IPS DF 4.7 (cell line): ENCODE measurements at regions not wholly inside any gene's neighbourhood (a gene's known extent, or its start where the extent isn't known, plus 50 kb on each side); places are given as distances from the start of the nearest gene placed in this dataset.

ENCODE experiments used
- DNase-seq: peaks from one replicate; pipeline ENCODE4 v3.0.0-alpha.2; 2013; ENCODE audit warnings: low spot score; ENCODE audit errors: extremely low read depth

GRCh38 chr3:177665122-177665808, 468.0 kb upstream of the TBL1XR1 start:
- no peak for DNase-seq

DNA sequence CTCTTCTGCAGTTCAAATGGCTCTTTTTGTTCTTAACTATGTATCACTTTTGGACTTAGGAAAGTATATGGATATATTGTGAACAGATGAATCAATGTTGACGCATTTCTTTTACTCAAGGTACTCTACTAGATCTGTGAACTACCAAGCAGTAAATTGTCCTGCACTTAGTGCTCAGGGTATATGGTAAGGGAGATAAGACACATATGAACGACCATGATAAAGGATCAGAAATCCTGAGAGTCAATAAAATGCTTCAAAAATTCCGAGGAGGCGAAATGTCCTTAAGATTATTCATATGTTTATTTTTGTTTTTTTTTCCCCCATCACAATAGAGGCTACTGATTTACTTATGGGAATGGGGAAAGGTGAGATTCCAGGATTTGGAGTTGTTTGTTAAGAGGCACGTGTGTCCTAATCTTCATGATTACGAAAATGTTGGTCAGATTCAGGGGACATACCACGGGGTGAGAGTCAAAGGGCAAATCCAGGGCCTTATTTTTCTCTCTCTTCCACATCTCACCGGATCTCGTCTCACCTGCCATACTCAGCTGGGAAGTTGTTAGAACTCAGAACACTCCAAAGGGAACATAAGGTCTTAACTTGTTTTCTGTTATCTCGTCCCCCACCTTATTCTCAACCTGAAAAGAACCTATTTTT, 475.1 kb upstream of the TBL1XR1 start:
- no peak for DNase-seq

GRCh38 chr3:177673112-177673914, 476.0 kb upstream of the TBL1XR1 start:
- DNase-seq = no peak

DNA sequence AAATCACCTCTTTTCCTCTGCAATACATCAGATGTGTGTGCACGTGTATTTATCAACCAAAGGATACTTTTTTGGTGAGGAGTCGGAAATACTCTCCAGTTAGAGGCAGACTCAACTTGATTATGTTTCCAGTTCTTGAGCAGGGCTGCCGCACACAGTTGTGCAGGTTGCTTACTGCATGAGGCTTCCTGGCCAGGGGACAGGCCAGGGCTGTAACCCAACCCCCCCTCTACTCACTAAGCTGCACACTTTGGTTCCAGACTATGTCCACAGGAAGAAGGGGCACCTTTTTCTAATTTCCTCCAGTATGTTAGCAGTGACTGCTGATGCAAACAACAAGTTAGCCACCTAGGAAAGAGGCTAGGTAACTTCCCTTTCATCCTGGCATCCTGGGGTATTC, 476.9 kb upstream of the TBL1XR1 start:
- DNase-seq = no peak

DNA sequence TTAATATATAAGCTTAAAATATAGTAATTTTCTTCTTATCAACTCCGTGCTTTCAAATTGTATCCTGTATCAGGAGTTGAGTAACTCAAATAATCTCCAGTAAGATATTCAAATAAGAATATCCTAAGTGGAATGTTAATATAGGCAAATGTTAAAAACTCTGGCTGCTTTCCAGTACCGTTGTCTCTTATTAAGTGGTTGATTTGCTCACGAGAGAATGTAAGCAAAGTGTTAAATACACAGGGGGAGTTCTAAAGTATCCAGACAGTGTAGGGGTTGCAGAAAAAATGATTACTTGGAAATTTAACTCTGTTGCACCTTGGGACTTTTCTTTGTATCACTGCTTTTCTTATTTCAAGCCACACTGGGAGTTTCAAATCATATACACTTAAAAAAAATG, 478.9 kb upstream of the TBL1XR1 start:
- no peak for DNase-seq

GRCh38 chr3:177676947-177677587, 479.8 kb upstream of the TBL1XR1 start:
- DNase-seq = no peak

- no peak for DNase-seq
Observed at GRCh38 chr3:177679568-177680471, 482.5 kb upstream of the TBL1XR1 start.

GRCh38 chr3:177680472-177680821, 483.2 kb upstream of the TBL1XR1 start:
- DNase-seq = no peak

DNA sequence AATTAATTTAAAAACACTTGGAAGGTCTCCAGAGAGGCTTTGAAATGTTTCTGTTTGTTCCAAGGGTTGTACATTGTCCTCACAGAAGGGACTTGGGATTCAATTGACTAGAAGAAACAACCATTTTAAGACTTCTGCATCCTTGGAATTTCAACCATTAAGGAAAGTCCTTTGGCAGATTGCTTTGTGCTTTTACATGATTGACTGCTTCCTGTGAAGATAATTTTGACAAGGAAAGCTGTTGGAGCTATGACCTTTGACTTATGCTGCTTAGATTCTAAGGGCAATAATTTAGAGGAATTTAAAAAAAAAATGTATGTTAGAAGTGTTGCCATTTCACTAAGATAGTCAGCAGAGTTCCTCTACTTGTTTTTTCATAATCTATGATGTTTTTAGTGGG, 483.9 kb upstream of the TBL1XR1 start:
- no peak for DNase-seq

DNA sequence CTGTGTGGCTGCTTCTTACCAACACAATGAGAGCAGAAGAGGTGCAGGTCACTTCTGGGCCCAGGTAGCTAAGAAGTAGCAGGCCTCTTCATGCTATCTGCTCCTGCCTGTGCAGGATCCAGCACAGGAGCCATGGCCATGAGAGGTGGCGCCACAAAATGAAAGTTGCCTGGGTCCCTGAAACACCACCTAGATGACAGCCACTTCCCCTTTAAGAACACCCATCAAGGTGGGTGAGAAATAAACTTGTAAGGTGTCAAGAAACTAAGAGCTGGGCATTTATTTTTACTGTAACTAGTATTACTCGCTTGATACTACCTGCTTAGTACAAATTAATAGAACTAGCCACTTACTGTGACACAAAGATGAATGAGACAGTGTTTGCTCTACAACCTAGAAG, 484.6 kb upstream of the TBL1XR1 start:
- no peak for DNase-seq

DNA sequence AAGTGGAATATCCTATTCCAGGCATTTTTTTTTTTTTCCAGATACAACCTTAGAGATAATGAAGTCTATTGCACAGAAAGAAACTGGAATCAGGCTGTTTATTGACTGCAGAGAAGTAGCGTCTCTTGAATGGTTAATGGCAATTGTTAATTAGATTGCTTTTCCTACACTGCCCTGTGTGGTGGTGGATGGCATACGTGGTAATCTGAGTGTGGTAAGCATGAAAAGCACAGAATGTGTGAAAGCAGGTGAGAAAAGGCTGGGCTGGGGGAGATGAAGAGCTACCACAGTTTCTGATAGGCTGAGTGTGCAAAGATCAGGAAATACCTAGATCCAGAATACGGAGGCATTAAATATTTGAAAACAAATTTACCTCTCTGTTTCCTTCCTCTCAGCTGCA, 486.3 kb upstream of the TBL1XR1 start:
- DNase-seq = no peak

- no peak for DNase-seq
Observed at GRCh38 chr3:177686671-177687070, 489.4 kb upstream of the TBL1XR1 start.

DNA sequence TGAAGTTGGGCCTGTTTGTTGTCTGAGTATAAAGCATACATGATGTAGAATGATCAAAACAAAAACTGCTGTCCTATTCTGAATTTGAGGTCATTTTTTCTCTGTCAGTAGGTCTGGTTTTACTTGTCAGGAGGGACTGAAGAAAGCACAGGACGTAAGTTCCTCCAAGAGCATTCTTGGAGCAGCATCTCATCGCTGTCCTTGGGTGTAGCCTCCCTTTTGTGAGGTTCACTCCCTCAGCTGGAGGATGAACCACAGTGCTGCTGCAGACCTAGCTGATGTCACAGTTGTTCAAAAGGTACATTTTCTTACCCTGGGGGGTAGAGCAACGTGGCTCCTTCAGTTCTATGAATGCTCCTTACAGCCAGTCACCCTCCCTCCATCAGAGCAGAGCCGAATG, 490.0 kb upstream of the TBL1XR1 start:
- DNase-seq = no peak

DNA sequence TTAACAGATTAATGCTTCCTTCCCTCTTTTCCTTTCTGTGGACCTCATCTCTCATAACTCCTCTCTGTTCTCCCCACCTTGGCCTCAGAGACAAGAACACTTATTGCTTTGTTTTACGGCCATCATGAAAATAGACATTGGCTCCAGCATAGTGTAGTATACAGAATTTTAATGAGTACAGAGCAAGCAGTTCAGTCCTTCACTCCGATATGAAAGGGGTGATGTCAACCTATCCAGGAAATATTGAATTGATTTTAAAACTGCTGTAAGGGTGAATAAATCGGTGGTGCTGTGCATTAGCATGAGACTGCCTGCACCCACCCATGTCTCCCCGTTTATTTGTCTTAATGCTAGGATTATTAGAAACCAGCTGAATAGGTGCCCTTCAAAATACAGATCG, 490.9 kb upstream of the TBL1XR1 start:
- no peak for DNase-seq

DNA sequence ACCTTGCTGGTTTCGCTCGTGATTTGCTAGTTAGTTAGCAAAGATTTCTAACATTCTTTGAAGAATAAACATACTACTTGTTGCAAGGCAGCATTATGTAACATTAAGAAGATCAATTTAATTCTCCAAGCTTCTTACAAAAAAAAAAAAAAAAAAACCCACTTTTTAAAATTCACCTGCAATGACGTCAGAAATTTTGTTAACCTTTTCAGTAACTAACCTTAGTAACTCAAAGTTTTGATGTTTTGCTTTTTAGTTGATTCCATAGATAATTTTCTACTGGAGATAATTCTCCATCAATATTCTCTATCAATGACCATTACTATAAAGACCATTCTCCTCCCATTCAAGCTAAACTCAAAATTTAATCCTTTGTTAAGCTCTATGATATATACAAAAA, 491.8 kb upstream of the TBL1XR1 start:
- DNase-seq = no peak

DNA sequence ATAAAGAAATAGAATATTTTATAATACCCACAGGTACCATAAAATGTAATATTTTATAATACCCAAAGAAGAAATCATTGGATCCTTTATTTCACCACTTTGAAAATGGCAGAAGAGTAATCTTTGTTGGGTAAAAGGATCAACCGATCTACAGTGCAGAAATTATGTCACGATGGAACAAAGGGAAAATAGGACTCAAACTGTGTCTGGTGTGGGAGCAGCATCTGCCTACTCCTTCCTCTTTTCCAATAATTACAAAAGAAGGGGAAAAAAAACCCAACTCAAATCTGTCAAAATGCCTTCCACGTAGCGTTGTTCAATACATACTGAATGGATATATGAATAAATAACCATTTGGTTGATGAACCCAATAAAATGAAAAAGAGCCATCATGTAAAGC, 492.6 kb upstream of the TBL1XR1 start:
- no peak for DNase-seq

GRCh38 chr3:177690306-177690705, 493.0 kb upstream of the TBL1XR1 start:
- no peak for DNase-seq

- no peak for DNase-seq
Observed at GRCh38 chr3:177692304-177692975, 495.2 kb upstream of the TBL1XR1 start.

GRCh38 chr3:177693616-177694264, 496.5 kb upstream of the TBL1XR1 start:
- DNase-seq = no peak

DNA sequence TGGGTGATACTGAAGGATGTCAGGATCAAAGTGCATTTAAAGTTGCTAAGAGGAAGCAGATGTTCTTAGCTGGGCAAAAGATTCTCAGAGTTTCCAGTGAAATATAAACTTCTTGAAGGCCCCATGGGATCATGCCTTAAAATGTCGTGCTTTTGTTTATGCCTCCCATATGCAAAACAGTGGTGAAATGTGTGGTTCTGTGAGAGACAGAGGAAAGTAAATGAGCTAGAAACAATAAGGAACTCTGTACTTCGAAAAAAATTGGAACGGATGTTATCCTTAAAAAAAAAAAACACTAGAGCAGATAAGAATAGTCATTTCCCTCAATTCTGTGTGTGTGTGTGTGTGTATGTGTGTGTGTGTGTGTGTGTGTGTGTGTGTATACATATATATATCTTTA, 497.0 kb upstream of the TBL1XR1 start:
- DNase-seq = no peak
